SK-N-SH (cell line): ENCODE measurements at regions not wholly inside any gene's neighbourhood (a gene's known extent, or its start where the extent isn't known, plus 50 kb on each side); places are given as distances from the start of the nearest gene placed in this dataset.

ENCODE experiments used
- EP300 ChIP-seq, 2 experiments: IDR thresholded peaks; 2 replicates each; pipeline versions ENCODE4 v1.4.0 to v1.6.1; 2012; ENCODE audit warnings: borderline replicate concordance in 1 of 2, low read depth in 1 of 2, low read length in 1 of 2
- EZH2phosphoT487 ChIP-seq: fragments of 200-600 bp; sonication (generic); IDR thresholded peaks from 2 replicates; pipeline ENCODE4 v1.6.1; 2017; ENCODE audit warnings: low read depth, mixed run types, mild to moderate bottlenecking, antibody characterized with exemption, moderate library complexity, borderline replicate concordance
- GATA2 ChIP-seq: sonication (generic); formaldehyde crosslinking; IDR thresholded peaks from 2 replicates; pipeline ENCODE4 v1.5.0; 2020; ENCODE audit warnings: mild to moderate bottlenecking, missing genetic modification reagents
- JUND ChIP-seq: IDR thresholded peaks from 2 replicates; pipeline ENCODE4 v1.4.0; 2012
- NFIC ChIP-seq: IDR thresholded peaks from 2 replicates; pipeline ENCODE4 v1.4.0; 2012; ENCODE audit warnings: borderline replicate concordance
- TEAD4 ChIP-seq: IDR thresholded peaks from 2 replicates; pipeline ENCODE4 v1.4.0; 2012; ENCODE audit warnings: mild to moderate bottlenecking, borderline replicate concordance; ENCODE audit not compliant: insufficient read depth
- TF ChIP-seq, protein P1 (sequence below): fragments of 200-600 bp; sonication (generic); IDR thresholded peaks from 2 replicates; pipeline ENCODE4 v1.6.1; 2017; ENCODE audit warnings: antibody characterized with exemption, mild to moderate bottlenecking, moderate library complexity
- TF ChIP-seq, protein P2 (sequence below): IDR thresholded peaks from 2 replicates; pipeline ENCODE4 v1.6.1; 2012; ENCODE audit warnings: mild to moderate bottlenecking, low read depth, low read length, moderate library complexity
- TF ChIP-seq, protein P3 (sequence below): IDR thresholded peaks from 2 replicates; pipeline ENCODE4 v1.4.0; 2012; ENCODE audit warnings: low read depth

DNA sequence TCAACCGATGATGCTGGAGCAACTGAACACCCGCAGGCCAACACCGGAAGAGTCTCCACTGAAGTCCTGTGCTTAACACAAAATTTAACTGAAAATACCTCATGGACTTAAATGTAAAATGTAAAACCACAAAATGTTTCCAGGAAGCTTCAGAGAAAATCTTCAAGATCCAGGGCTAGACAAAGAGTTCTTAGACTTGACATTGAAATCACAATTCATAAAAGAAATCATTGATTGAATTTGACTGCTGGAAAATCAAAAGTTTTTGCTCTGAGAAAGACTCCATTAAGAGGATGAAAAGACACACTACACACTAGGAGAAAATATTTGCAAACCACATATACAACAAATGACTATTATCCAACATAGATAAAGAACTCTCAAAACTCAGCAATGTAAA is 234.7 kb upstream of the PPP2R2D start:
- TF ChIP-seq, protein P1, sequence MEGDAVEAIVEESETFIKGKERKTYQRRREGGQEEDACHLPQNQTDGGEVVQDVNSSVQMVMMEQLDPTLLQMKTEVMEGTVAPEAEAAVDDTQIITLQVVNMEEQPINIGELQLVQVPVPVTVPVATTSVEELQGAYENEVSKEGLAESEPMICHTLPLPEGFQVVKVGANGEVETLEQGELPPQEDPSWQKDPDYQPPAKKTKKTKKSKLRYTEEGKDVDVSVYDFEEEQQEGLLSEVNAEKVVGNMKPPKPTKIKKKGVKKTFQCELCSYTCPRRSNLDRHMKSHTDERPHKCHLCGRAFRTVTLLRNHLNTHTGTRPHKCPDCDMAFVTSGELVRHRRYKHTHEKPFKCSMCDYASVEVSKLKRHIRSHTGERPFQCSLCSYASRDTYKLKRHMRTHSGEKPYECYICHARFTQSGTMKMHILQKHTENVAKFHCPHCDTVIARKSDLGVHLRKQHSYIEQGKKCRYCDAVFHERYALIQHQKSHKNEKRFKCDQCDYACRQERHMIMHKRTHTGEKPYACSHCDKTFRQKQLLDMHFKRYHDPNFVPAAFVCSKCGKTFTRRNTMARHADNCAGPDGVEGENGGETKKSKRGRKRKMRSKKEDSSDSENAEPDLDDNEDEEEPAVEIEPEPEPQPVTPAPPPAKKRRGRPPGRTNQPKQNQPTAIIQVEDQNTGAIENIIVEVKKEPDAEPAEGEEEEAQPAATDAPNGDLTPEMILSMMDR: no peak
- no peak for TF ChIP-seq NFIC
- no peak for TF ChIP-seq EZH2phosphoT487
- TF ChIP-seq GATA2 (CRISPR knock-in tag): no peak
- no peak for TF ChIP-seq EP300 (IDR thresholded peaks at IDR 0.05; ENCODE audit: borderline replicate concordance in 1 of 2, low read depth in 1 of 2, low read length in 1 of 2)
- TF ChIP-seq TEAD4: no peak
- TF ChIP-seq JUND: no peak
- TF ChIP-seq, protein P2, sequence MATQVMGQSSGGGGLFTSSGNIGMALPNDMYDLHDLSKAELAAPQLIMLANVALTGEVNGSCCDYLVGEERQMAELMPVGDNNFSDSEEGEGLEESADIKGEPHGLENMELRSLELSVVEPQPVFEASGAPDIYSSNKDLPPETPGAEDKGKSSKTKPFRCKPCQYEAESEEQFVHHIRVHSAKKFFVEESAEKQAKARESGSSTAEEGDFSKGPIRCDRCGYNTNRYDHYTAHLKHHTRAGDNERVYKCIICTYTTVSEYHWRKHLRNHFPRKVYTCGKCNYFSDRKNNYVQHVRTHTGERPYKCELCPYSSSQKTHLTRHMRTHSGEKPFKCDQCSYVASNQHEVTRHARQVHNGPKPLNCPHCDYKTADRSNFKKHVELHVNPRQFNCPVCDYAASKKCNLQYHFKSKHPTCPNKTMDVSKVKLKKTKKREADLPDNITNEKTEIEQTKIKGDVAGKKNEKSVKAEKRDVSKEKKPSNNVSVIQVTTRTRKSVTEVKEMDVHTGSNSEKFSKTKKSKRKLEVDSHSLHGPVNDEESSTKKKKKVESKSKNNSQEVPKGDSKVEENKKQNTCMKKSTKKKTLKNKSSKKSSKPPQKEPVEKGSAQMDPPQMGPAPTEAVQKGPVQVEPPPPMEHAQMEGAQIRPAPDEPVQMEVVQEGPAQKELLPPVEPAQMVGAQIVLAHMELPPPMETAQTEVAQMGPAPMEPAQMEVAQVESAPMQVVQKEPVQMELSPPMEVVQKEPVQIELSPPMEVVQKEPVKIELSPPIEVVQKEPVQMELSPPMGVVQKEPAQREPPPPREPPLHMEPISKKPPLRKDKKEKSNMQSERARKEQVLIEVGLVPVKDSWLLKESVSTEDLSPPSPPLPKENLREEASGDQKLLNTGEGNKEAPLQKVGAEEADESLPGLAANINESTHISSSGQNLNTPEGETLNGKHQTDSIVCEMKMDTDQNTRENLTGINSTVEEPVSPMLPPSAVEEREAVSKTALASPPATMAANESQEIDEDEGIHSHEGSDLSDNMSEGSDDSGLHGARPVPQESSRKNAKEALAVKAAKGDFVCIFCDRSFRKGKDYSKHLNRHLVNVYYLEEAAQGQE: no peak
- TF ChIP-seq, protein P3, sequence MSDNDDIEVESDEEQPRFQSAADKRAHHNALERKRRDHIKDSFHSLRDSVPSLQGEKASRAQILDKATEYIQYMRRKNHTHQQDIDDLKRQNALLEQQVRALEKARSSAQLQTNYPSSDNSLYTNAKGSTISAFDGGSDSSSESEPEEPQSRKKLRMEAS: no peak
